Vagina (tissue), 2 donors: ENCODE measurements at regions not wholly inside any gene's neighbourhood (a gene's known extent, or its start where the extent isn't known, plus 50 kb on each side); places are given as distances from the start of the nearest gene placed in this dataset.

Experiments used
- POLR2A ChIP-seq, 2 donors: fragments of 450-650 bp; IDR thresholded peaks; one replicate each; pipeline ENCODE4 v1.6.1; 2017; ENCODE audit warnings: antibody characterized with exemption in 2 of 2, mild to moderate bottlenecking in 2 of 2, moderate library complexity in 2 of 2
- POLR2AphosphoS5 ChIP-seq, 2 donors: sonication (generic); formaldehyde crosslinking; IDR thresholded peaks; one replicate each; pipeline ENCODE4 v1.9.0; 2017; ENCODE audit warnings: antibody characterized with exemption in 2 of 2, mild to moderate bottlenecking in 2 of 2, low read depth in 1 of 2; ENCODE audit not compliant: insufficient read depth in 1 of 2
- TF ChIP-seq, protein P1 (sequence below), 3 experiments: fragments of 450-650 bp in 2 of 3; fragments of 200-600 bp in 1 of 3; sonication (generic) in 1 of 3; IDR thresholded peaks; one replicate each; pipeline ENCODE4 v1.5.1; 2017 to 2019; ENCODE audit warnings: antibody characterized with exemption in 3 of 3, mild to moderate bottlenecking in 2 of 3, moderate library complexity in 2 of 3

DNA sequence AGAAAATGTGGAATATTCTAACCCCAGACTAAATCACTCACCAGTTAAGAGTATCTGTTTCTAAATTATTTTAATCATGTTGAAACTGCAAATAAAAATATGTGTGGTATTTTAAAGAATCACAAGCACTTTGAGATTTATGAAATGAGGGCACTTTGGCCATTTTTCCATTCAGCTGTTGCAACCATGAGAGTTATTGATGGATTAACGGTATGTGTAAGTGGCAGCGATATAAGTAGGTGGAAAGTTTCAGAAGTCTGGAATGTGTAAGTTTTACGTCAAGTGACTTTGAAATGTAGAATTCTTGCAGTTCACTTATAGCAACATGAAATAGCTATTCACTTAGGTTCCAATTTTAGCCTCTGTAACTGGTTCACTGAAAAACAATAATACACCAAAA, 905.1 kb upstream of the SLIT2 start:
- TF ChIP-seq, protein P1, sequence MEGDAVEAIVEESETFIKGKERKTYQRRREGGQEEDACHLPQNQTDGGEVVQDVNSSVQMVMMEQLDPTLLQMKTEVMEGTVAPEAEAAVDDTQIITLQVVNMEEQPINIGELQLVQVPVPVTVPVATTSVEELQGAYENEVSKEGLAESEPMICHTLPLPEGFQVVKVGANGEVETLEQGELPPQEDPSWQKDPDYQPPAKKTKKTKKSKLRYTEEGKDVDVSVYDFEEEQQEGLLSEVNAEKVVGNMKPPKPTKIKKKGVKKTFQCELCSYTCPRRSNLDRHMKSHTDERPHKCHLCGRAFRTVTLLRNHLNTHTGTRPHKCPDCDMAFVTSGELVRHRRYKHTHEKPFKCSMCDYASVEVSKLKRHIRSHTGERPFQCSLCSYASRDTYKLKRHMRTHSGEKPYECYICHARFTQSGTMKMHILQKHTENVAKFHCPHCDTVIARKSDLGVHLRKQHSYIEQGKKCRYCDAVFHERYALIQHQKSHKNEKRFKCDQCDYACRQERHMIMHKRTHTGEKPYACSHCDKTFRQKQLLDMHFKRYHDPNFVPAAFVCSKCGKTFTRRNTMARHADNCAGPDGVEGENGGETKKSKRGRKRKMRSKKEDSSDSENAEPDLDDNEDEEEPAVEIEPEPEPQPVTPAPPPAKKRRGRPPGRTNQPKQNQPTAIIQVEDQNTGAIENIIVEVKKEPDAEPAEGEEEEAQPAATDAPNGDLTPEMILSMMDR (IDR thresholded peaks at IDR 0.05) = no peak
- TF ChIP-seq POLR2A (IDR thresholded peaks at IDR 0.05) = no peak
- no peak for TF ChIP-seq POLR2AphosphoS5 (IDR thresholded peaks at IDR 0.05; ENCODE audit: insufficient read depth in 1 of 2, low read depth in 1 of 2)
